ENCODE measurements at regions not wholly inside any gene's neighbourhood (a gene's known extent, or its start where the extent isn't known, plus 50 kb on each side); places are given as distances from the start of the nearest gene placed in this dataset.

DNA sequence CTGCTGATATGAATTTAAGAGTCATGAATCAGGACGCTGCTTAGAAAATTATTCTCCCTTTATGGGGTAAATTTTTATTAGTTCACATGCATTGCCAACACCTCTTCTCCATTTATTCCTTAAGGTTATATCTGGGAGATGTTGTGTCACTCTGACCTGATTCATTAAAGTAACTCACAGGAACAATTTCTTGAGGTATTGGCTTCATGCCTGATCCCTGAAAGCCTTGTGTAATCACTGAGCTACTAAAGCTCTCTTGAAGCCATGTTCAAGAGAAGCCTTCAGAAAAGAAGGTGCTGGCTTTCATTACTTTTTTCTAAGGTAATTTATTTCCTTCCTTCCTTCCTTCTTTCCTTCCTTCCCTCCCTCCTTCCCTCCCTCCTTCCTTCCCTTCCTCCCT lies 420.6 kb downstream of the RAB38 start:
- no peak for TF ChIP-seq FOXA1 (IDR thresholded peaks at IDR 0.05)
- TF ChIP-seq, protein P1, sequence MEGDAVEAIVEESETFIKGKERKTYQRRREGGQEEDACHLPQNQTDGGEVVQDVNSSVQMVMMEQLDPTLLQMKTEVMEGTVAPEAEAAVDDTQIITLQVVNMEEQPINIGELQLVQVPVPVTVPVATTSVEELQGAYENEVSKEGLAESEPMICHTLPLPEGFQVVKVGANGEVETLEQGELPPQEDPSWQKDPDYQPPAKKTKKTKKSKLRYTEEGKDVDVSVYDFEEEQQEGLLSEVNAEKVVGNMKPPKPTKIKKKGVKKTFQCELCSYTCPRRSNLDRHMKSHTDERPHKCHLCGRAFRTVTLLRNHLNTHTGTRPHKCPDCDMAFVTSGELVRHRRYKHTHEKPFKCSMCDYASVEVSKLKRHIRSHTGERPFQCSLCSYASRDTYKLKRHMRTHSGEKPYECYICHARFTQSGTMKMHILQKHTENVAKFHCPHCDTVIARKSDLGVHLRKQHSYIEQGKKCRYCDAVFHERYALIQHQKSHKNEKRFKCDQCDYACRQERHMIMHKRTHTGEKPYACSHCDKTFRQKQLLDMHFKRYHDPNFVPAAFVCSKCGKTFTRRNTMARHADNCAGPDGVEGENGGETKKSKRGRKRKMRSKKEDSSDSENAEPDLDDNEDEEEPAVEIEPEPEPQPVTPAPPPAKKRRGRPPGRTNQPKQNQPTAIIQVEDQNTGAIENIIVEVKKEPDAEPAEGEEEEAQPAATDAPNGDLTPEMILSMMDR (IDR thresholded peaks at IDR 0.05; ENCODE audit: low read depth, low read length, missing input control): no peak
- TF ChIP-seq, protein P2, sequence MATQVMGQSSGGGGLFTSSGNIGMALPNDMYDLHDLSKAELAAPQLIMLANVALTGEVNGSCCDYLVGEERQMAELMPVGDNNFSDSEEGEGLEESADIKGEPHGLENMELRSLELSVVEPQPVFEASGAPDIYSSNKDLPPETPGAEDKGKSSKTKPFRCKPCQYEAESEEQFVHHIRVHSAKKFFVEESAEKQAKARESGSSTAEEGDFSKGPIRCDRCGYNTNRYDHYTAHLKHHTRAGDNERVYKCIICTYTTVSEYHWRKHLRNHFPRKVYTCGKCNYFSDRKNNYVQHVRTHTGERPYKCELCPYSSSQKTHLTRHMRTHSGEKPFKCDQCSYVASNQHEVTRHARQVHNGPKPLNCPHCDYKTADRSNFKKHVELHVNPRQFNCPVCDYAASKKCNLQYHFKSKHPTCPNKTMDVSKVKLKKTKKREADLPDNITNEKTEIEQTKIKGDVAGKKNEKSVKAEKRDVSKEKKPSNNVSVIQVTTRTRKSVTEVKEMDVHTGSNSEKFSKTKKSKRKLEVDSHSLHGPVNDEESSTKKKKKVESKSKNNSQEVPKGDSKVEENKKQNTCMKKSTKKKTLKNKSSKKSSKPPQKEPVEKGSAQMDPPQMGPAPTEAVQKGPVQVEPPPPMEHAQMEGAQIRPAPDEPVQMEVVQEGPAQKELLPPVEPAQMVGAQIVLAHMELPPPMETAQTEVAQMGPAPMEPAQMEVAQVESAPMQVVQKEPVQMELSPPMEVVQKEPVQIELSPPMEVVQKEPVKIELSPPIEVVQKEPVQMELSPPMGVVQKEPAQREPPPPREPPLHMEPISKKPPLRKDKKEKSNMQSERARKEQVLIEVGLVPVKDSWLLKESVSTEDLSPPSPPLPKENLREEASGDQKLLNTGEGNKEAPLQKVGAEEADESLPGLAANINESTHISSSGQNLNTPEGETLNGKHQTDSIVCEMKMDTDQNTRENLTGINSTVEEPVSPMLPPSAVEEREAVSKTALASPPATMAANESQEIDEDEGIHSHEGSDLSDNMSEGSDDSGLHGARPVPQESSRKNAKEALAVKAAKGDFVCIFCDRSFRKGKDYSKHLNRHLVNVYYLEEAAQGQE (IDR thresholded peaks at IDR 0.05): no peak
- TF ChIP-seq RAD21 (IDR thresholded peaks at IDR 0.05): no peak
- TF ChIP-seq GABPA (IDR thresholded peaks at IDR 0.05 in 1 of 2, conservative IDR thresholded peaks at IDR 0.05 in 1 of 2): no peak
- TF ChIP-seq, protein P3, sequence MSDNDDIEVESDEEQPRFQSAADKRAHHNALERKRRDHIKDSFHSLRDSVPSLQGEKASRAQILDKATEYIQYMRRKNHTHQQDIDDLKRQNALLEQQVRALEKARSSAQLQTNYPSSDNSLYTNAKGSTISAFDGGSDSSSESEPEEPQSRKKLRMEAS (IDR thresholded peaks at IDR 0.05): no peak

Data from liver (tissue), 3 donors.